ENCODE measurements at regions not wholly inside any gene's neighbourhood (a gene's known extent, or its start where the extent isn't known, plus 50 kb on each side); places are given as distances from the start of the nearest gene placed in this dataset.

DNA sequence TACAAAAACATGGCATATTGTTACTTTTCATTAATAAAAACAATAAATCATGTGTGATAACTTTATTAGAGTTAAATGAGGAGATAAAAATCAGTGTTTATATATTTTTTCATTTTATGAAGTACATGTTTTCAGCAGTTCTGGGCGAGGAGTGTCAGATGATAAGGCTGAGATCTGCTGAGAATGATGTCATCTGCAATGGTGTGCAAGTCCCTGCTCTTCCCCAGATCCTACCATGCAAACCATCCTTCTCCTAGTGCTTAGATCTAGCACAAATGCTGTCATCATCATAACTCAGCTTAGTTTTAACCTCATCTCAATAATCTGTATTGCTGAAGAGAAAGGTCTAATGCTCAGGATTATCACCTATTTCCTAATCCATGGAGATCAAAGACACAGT lies 214.4 kb upstream of the DAB1 start:
- no peak for DNase-seq (ENCODE audit: low read depth in 2 of 2)

DNA sequence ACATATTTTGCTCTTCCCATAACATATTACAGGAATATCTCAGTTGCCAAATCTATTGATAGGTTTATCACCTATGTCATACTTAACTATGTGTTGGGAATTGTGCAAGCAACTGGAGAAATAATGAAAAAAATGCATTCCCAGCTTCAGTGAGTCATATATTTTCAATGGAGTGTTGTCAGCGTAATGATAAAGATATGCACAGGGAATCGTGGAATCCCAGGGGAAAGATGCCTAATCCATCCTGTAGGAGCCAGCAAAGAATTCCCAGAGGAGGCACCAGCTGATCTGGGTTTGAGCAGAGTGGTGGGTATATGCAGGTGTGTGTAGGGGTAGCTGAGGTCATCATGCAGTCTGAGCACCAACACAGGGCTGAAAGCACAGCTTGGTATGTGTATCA lies 213.3 kb upstream of the DAB1 start:
- DNase-seq (ENCODE audit: low read depth in 2 of 2): no peak

GRCh38 chr1:57633881-57634280 lies 210.0 kb upstream of the DAB1 start:
- no peak for DNase-seq (ENCODE audit: low read depth in 2 of 2)

- DNase-seq (ENCODE audit: low read depth in 2 of 2): no peak
These were observed 209.2 kb upstream of the DAB1 start for GRCh38 chr1:57633056-57633455.

- no peak for DNase-seq (ENCODE audit: low read depth in 2 of 2)
These were observed 208.5 kb upstream of the DAB1 start for GRCh38 chr1:57632401-57632800.

DNA sequence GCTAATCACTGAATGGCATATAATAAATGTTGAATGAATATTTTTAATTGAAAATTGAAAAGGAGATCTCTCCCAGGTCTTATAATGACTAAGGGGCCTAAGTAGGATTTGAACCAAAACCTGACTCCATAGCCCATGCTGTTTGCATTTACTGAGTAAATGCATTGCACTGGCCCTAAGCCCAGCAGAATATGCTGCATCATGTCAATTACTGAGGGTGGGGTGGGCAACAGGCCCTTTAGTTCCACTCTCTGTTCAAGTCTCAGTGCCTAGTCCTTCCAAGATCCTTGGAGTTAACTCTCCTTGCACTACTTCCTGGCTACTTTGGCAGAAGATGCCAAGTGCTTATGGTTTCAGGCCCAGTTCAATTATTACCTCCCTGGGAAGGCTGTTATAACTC lies 203.8 kb upstream of the DAB1 start:
- DNase-seq (ENCODE audit: low read depth in 2 of 2): no peak

GRCh38 chr1:57623791-57624538 lies 200.1 kb upstream of the DAB1 start:
- DNase-seq (ENCODE audit: low read depth in 2 of 2): no peak

GRCh38 chr1:57623039-57623790 lies 199.4 kb upstream of the DAB1 start:
- DNase-seq (ENCODE audit: low read depth in 2 of 2): no peak

- no peak for DNase-seq (ENCODE audit: low read depth in 2 of 2)
These were observed 197.9 kb upstream of the DAB1 start for GRCh38 chr1:57621776-57622175.

GRCh38 chr1:57620605-57621004 lies 196.7 kb upstream of the DAB1 start:
- no peak for DNase-seq (ENCODE audit: low read depth in 2 of 2)

DNA sequence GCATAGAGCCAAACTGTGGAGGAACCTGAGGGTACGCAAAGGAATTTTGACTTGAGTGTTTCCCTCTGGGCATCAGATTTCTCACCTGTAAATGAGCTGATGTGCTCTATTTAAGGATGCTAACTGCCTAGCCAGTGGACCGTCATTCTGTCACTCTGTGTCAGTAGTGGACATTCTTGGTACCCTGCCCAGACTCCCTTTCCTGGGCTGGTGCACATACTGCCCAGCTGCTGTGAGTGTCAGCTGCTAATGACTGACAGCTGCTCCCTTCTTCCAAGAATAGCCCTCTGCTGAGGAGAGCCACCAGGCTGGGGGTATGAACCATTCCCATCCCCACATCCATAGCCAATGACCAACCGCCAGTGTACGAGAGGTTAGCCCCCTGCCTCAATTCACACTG lies 193.1 kb upstream of the DAB1 start:
- DNase-seq (ENCODE audit: low read depth in 2 of 2): no peak

DNA sequence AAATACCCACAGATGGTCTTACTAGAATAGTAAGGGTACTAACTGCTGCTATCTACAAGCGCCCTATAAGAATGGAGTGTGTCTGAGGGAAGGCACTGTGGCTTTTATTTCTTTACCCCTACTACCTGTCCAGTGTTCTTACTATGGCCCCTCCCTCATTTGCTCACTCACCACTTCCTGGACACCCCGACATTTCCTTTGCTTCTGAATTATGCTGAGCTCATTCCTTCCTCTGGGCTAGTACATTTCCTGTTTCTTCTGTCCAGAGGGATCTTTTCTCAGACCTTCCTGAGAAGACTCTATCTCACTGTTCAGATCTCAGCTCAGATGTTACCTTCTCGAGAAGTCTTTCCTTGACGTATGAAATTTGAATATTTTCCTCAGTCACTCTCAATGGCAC lies 192.1 kb upstream of the DAB1 start:
- no peak for DNase-seq (ENCODE audit: low read depth in 2 of 2)

DNA sequence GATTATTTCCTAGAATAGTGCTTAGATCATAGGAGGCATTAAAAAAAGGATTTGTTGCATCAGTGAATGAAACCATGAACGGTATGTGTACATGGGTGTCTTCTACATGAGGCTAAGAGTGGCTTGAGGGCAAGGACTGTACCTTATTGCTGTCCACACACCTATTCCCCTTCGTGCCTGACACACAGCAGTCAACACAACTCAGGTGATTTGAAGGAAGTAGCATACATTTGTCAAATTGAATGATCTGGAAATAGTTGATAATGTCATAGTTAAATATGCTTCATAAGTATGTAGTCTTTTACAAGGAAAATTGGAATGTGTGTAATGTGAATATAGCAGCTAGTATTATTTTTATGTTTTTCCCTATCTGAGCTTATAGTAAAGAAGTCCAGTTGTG lies 189.0 kb upstream of the DAB1 start:
- DNase-seq (ENCODE audit: low read depth in 2 of 2): no peak

- no peak for DNase-seq (ENCODE audit: low read depth in 2 of 2)
These were observed 182.1 kb upstream of the DAB1 start for GRCh38 chr1:57605933-57606332.

GRCh38 chr1:57603696-57604095 lies 179.8 kb upstream of the DAB1 start:
- no peak for DNase-seq (ENCODE audit: low read depth in 2 of 2)

DNA sequence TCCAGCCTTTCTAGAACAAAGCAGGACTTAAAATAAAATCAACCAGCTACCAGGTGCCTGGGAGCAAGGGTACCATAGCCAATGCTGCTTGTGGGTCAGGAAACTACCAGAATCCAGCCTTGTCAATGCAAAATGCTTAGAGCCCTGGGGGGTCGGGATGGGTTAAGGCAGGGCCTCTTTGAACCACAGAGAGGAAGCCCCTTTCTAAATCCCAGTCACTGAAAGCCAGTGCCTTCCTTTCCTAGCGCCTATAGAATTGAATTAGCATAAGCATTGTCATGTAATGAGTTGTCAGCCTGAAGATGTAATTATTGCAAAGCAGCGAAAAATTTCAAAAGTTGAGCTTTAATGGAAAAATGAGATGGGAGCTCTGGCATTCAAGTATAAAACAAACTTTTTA lies 176.6 kb upstream of the DAB1 start:
- DNase-seq (ENCODE audit: low read depth in 2 of 2): no peak

DNA sequence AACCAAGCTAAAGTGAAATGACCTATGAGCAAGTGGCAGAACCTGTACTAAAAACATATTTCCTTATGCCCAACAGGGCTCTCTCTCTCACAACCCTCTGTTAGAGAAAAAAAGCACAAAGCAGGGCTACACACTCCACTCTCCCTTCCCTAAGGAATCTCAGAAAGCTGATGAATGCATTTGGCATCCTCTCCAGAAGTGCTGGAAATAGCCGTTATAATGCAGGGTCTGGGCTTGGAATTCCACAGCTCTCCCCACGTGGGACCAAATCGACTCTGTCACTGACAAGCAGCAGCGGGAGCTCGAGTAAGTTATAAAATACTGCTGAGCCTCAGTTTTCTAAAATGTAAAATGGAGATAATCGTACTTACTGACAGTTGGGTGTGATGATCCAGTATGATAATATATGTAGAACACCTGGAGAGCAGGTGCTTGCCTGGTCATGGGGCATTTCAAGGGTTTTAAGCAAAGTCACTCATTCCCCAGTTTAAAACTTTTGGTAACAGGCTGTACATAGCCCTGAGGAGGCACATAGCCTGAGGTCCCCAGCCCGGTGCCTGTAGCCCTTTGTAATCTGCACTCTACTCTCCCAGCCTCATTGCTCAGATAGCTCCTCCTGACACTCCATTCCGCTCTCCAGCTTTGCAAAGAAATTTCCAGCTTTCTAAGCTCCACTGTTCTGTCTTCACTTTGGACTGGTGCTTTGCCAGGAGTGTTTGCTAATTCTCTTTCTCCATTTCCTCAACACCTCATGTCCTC lies 175.6 kb upstream of the DAB1 start:
- DNase-seq (ENCODE audit: low read depth in 2 of 2): no peak

DNA sequence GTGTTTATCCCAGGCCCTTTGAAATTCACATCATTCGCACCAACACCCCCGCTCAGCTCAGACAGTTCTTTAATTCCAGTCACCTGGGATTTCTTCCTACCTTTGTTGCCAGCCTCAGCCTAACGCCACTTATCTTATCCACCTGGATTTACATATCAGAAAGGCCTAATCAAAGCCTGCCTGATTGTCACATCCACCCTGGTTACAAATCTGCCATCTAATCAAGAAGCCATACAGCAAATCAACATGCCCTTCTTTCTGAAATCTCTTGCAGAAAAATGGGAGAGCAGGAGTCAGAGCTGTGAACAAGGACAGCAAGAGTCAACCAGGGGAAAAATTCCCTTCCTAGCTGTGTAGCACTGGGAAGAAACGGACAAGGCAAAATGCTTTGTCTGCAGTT lies 173.2 kb upstream of the DAB1 start:
- DNase-seq (ENCODE audit: low read depth in 2 of 2): no peak

GRCh38 chr1:57594002-57594401 lies 170.1 kb upstream of the DAB1 start:
- no peak for DNase-seq (ENCODE audit: low read depth in 2 of 2)

- DNase-seq (ENCODE audit: low read depth in 2 of 2): no peak
These were observed 168.0 kb upstream of the DAB1 start for GRCh38 chr1:57591842-57592241.

DNA sequence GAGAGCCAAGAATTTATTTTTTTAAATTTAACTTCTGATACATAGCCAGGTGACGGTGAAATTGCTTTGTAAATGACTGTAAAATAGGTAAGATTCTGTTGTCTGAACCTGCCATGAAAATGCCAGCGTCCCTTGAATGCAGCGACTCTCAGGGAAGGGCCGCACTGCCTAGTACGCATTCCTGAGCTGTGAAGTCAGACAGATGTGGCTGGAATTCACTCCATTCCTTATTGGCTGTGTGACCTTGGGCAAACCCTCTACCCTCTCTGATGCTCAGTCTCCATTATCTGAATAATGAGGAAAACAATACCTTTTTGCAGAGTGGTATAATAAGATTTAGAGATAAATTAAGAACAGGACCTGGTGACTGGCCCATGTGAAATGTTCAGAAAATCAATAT lies 167.1 kb upstream of the DAB1 start:
- no peak for DNase-seq (ENCODE audit: low read depth in 2 of 2)

- no peak for DNase-seq (ENCODE audit: low read depth in 2 of 2)
These were observed 163.0 kb upstream of the DAB1 start for GRCh38 chr1:57586842-57587241.

DNA sequence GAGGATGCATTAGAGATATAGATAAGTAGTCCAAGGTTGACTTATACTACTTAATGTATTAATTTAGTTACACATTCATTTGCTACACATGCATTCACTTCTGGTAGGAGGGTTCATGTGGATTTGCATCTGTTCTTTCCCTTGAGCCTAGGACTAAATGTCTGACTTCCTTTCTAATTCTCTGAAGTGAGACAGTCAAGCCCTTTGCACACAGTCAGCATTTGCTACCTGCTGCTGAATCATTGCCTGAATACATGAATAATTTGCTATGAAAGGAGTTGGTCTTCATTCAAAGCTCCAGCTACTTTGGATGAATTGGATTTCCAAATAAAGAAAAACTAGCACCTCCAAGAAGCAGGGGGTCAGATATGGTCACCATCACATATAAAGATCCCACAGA lies 154.8 kb upstream of the DAB1 start:
- DNase-seq (ENCODE audit: low read depth in 2 of 2): no peak
